Activated CD4-positive, alpha-beta T cell treated with anti-CD3 and anti-CD28 coated beads, Interleukin-2, amount 50 U/mL, for 24 hours (primary cell): ENCODE measurements at regions not wholly inside any gene's neighbourhood (a gene's known extent, or its start where the extent isn't known, plus 50 kb on each side); places are given as distances from the start of the nearest gene placed in this dataset.
"Not testable (repeated sequence)": the region's sequence is repeated elsewhere in the genome, so short reads cannot be mapped to it uniquely, and the experiment has no call there.

Experiments
- DNase-seq, 2 donors: peaks; one replicate each; pipeline ENCODE4 v3.0.0-alpha.2; 2020; ENCODE audit warnings: low read depth in 1 of 2, low spot score in 1 of 2

- DNase-seq, result no peak
These were observed 78.2 kb upstream of the EEF1E1 start for GRCh38 chr6:8180327-8181159.

GRCh38 chr6:8177721-8178120 lies 75.4 kb upstream of the EEF1E1 start:
- no peak for DNase-seq

GRCh38 chr6:8175046-8175777 lies 72.9 kb upstream of the EEF1E1 start:
- DNase-seq, result no peak

GRCh38 chr6:8174571-8174970 lies 72.2 kb upstream of the EEF1E1 start:
- no peak for DNase-seq

GRCh38 chr6:8172530-8172929 lies 70.2 kb upstream of the EEF1E1 start:
- no peak for DNase-seq

GRCh38 chr6:8170754-8171153 lies 68.4 kb upstream of the EEF1E1 start:
- no peak for DNase-seq

GRCh38 chr6:8170245-8170644 lies 67.9 kb upstream of the EEF1E1 start:
- DNase-seq, result no peak

- DNase-seq, result no peak
These were observed 63.8 kb upstream of the EEF1E1 start for GRCh38 chr6:8166156-8166555.

- DNase-seq, result not testable (repeated sequence)
These were observed 62.7 kb upstream of the EEF1E1 start for GRCh38 chr6:8165008-8165407.

- DNase-seq, result not testable (repeated sequence)
These were observed 61.9 kb upstream of the EEF1E1 start for GRCh38 chr6:8164281-8164680.

- no peak for DNase-seq
These were observed 57.6 kb upstream of the EEF1E1 start for GRCh38 chr6:8159966-8160365.

- DNase-seq, result no peak
These were observed 55.5 kb upstream of the EEF1E1 start for GRCh38 chr6:8157839-8158238.

GRCh38 chr6:8155259-8156012 lies 53.1 kb upstream of the EEF1E1 start:
- no peak for DNase-seq
